OCI-LY1 (cell line): ENCODE measurements at regions not wholly inside any gene's neighbourhood (a gene's known extent, or its start where the extent isn't known, plus 50 kb on each side); places are given as distances from the start of the nearest gene placed in this dataset.

Experiments used
- CTCF ChIP-seq: fragments of 200-600 bp; sonication (generic), shearing (Covaris generic); IDR thresholded peaks from 2 replicates; pipeline ENCODE4 v1.5.1; 2017; ENCODE audit warnings: mild to moderate bottlenecking, antibody characterized with exemption, low read length, moderate library complexity, mixed read lengths
- EZH2 ChIP-seq: fragments of 200-600 bp; sonication (generic), shearing (Covaris generic); IDR thresholded peaks from 2 replicates; pipeline ENCODE4 v1.8.0; 2017; ENCODE audit warnings: borderline replicate concordance, mixed run types, mild to moderate bottlenecking, antibody characterized with exemption, low read length, moderate library complexity, mixed read lengths

- TF ChIP-seq CTCF (no peak), EZH2 (no peak)
Measured at GRCh38 chr16:66182592-66182991, 183.9 kb upstream of the CDH5 start.
